ENCODE measurements at regions not wholly inside any gene's neighbourhood (a gene's known extent, or its start where the extent isn't known, plus 50 kb on each side); places are given as distances from the start of the nearest gene placed in this dataset.

GRCh38 chr3:10561162-10561945 is 56.0 kb upstream of the ATP2B2 start:
- TF ChIP-seq, protein P1, sequence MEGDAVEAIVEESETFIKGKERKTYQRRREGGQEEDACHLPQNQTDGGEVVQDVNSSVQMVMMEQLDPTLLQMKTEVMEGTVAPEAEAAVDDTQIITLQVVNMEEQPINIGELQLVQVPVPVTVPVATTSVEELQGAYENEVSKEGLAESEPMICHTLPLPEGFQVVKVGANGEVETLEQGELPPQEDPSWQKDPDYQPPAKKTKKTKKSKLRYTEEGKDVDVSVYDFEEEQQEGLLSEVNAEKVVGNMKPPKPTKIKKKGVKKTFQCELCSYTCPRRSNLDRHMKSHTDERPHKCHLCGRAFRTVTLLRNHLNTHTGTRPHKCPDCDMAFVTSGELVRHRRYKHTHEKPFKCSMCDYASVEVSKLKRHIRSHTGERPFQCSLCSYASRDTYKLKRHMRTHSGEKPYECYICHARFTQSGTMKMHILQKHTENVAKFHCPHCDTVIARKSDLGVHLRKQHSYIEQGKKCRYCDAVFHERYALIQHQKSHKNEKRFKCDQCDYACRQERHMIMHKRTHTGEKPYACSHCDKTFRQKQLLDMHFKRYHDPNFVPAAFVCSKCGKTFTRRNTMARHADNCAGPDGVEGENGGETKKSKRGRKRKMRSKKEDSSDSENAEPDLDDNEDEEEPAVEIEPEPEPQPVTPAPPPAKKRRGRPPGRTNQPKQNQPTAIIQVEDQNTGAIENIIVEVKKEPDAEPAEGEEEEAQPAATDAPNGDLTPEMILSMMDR (IDR thresholded peaks at IDR 0.05; ENCODE audit: low read depth, low read length): no peak

DNA sequence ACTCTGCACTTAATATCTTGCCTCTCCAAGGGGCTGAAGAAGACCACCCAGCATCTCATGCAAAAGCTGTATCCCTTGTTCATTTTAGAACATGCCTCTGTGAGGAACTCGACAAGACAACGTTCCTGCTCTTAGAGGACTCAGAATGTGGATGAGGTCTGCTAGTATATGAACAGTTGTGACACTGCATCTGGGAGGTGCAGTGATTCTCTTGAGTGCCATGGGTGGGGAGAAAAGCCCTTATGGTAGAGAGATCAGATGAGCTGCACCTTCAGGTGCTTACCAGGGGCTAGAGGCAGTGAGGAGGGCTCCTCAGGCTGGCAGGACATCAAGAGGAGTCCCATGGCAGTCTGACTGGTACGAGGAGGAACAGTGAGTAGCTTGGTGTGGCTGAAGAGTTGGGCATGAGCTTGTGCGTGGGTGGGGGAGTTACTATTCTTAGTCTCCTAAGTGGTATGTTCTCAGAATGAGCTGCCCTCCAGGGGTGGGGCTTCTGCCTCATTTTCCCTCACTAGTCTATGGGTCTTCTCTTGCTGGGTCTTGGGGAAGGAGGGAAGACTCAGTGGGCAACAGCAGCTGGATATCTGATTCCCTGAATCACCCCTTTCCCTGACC is 56.7 kb upstream of the ATP2B2 start:
- H3K4me3 ChIP-seq (ENCODE audit: low read depth, low read length): no peak overlapping the region
- TF ChIP-seq, protein P1 (IDR thresholded peaks at IDR 0.05; ENCODE audit: low read depth, low read length): no peak

More at GRCh38 chr3:10561162-10561945, 56.0 kb upstream of the ATP2B2 start:
- no peak overlapping the region for H3K4me3 ChIP-seq (ENCODE audit: low read depth, low read length)

- TF ChIP-seq, protein P1 (IDR thresholded peaks at IDR 0.05; ENCODE audit: low read depth, low read length): no peak
- H3K4me3 ChIP-seq (ENCODE audit: low read depth, low read length): no peak overlapping the region
These were observed 58.0 kb upstream of the ATP2B2 start for GRCh38 chr3:10563396-10563795.

DNA sequence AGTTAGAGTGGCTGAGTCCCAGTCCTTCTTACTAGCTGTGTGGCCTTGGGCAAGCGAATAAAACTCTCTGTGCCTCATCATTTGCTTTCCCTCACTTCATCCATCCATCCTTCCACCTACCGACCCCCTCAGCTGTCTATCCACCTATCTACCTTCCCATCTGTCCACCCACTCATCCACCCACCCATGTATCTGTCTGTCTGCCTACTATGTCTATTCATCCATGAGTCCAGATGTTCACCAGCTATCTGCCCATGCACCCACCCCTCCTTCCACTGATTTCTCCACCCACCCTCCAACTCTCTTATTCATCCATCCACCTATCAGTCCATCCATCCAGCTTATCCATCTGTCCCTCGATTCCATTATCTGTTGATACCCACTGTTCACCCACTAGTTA is 60.4 kb upstream of the ATP2B2 start:
- H3K4me3 ChIP-seq (ENCODE audit: low read depth, low read length): no peak overlapping the region
- TF ChIP-seq, protein P1 (IDR thresholded peaks at IDR 0.05; ENCODE audit: low read depth, low read length): no peak

DNA sequence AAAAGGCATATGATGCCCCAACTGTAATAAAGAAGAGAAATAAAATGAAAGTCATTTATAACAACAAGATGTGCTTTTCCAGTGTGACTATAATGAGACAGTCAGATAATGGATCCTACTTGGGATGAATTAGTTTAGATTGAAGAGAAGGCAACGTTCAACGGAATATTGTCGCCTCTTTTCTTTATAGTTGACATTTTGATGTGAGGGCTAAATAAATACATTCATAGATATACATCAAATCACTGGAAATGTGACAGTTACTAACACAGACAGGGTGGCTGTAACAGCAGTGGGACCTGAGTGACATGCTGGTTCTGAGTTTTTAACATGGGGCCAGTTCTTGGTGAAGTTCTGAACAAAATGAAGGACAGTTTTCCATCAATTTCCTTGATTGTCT is 61.1 kb upstream of the ATP2B2 start:
- H3K4me3 ChIP-seq (ENCODE audit: low read depth, low read length): no peak overlapping the region
- TF ChIP-seq, protein P1 (IDR thresholded peaks at IDR 0.05; ENCODE audit: low read depth, low read length): no peak

- H3K4me3 ChIP-seq (ENCODE audit: low read depth, low read length): no peak overlapping the region
- TF ChIP-seq, protein P1 (IDR thresholded peaks at IDR 0.05; ENCODE audit: low read depth, low read length): no peak
These were observed 63.2 kb upstream of the ATP2B2 start for GRCh38 chr3:10568549-10568948.
